ENCODE measurements at regions not wholly inside any gene's neighbourhood (a gene's known extent, or its start where the extent isn't known, plus 50 kb on each side); places are given as distances from the start of the nearest gene placed in this dataset.

DNA sequence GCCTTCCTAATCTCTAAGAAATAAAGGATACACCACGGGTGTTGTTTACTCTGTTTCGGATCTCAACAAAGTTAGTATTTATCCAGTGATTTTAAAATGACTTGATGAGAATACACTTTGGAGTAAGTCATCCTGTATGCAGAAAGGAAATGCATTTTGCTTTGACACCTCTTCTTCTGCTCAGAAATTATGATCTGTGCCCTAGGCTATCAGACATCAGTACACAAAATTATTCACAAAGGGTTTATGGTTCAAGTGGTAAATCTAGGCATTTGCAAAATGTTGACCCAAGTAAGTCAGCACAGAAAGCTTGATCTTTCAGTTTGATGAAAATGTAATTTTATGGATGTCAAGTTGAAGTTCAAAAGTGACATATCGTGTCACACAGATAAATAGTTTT, 248.5 kb downstream of the ATP23 start:
- Histone ChIP-seq H3K4me1 (ENCODE audit: insufficient read depth, low read length) (no peaks in the 10 kb centered on the region), H2AFZ (ENCODE audit: low read depth, low read length) (no peak overlapping the region), H3K4me3 (ENCODE audit: low read length) (no peak overlapping the region), H3K27me3 (ENCODE audit: insufficient read depth, low read length) (no peaks in the 10 kb centered on the region), H3K36me3 (ENCODE audit: insufficient read depth, low read length) (no peaks in the 10 kb centered on the region), H3K9me3 (ENCODE audit: low read length) (no peaks in the 10 kb centered on the region)

DNA sequence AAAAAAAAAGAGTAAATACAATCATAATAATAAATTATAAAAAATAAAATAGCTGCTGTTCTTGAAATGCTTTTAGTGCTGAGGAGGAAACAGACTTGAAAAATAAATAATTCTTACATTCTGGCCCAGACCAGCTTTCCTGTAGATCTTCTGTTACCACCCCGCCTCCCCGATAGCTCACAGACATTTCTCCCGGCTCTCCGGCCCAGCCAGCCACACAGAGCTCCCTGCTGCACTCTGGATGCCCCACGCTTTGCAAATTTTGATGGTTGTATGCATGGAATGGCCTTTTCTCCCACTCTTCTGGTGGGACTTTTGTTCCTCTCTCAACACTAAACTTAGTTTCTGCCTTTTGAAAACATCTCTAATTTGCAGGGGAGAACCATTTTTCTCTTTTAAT, 249.3 kb downstream of the ATP23 start:
- no peaks in the 10 kb centered on the region for H3K9me3 ChIP-seq (ENCODE audit: low read length)
- no peaks in the 10 kb centered on the region for H3K4me1 ChIP-seq (ENCODE audit: insufficient read depth, low read length)
- H3K4me3 ChIP-seq (ENCODE audit: low read length), result no peak overlapping the region
- no peaks in the 10 kb centered on the region for H3K36me3 ChIP-seq (ENCODE audit: insufficient read depth, low read length)
- H2AFZ ChIP-seq (ENCODE audit: low read depth, low read length), result no peak overlapping the region
- H3K27me3 ChIP-seq (ENCODE audit: insufficient read depth, low read length), result no peaks in the 10 kb centered on the region

DNA sequence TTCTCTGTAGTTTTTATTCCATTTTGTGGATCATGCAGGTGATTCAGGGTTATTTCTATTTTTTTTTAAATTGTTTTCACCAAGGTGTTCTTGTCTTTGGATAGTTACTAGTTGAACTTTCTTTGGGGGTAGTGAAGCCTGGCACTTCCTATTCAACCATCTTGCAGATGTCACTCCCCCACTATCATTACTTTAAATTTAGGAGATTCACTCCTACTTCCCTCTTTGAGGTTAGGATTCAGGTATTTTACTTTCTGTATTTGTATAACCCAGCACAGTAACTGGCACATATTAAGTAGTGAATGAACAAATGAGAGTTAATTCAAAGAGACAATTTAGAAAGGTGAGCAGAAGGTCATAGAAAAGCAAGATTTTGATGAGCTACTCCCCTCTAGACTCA, 255.6 kb downstream of the ATP23 start:
- Histone ChIP-seq H3K36me3 (ENCODE audit: insufficient read depth, low read length) (no peaks in the 10 kb centered on the region), H3K9me3 (ENCODE audit: low read length) (no peaks in the 10 kb centered on the region), H3K4me3 (ENCODE audit: low read length) (no peak overlapping the region), H3K4me1 (ENCODE audit: insufficient read depth, low read length) (no peaks in the 10 kb centered on the region), H3K27me3 (ENCODE audit: insufficient read depth, low read length) (no peaks in the 10 kb centered on the region), H2AFZ (ENCODE audit: low read depth, low read length) (no peak overlapping the region)

DNA sequence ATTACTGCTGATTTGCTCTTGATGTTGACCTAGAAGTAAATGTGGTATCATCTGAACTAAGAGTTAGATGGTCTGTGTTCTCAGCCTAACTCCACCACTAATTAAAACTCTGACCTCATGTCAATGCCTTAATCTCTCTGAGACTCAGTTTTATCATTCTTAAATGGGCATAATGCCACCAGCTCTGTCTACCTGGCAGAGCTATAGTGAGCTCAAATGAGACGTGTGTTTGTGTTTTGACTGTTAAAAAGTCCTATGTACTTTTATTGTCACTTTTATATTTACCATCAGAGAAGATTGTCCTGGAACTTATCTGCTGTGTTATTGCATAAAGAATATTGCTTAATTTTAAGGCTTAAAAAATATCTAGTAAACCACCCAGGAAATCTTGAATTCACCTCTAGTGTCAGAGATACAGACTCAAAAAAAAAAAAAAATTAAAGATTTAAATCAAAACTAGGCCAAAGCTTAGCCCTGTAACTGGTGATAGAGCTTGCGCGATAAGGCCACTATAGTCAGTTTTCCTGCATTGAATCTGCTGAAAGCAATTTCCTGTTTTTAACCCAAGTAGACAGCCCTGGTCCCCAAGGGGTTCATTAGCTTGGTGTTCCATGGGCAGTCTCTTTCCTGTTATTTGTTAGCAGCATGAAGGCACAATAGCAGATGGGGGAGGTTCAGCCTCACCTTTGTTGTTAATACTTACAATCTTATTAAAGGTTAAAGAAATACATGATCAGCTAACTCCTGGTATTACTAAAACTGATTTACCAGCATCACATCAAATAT, 261.8 kb downstream of the ATP23 start:
- Histone ChIP-seq H2AFZ (ENCODE audit: low read depth, low read length) (no peak overlapping the region), H3K4me1 (ENCODE audit: insufficient read depth, low read length) (no peaks in the 10 kb centered on the region), H3K4me3 (ENCODE audit: low read length) (no peak overlapping the region), H3K36me3 (ENCODE audit: insufficient read depth, low read length) (no peaks in the 10 kb centered on the region), H3K27me3 (ENCODE audit: insufficient read depth, low read length) (no peaks in the 10 kb centered on the region), H3K9me3 (ENCODE audit: low read length) (no peaks in the 10 kb centered on the region)

DNA sequence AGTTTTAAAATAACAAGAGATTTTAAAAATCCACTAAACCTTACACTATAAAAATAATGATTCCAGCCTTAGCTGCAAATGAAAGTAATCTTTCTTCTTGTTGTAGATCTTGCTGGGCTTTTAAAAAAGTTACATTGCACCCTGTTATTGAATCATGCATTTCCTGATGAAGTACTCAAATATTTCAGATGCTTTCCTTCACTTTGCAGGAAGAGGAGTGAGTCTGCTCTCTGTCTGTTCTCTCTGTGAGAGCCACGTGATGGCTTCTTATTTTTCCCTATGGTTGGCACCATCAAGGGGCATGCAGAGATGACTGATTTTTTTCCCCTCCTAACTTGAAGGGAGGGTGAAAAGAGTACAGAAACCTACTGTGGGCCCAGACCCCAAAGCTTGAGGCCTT, 262.7 kb downstream of the ATP23 start:
- H3K36me3 ChIP-seq (ENCODE audit: insufficient read depth, low read length), result no peaks in the 10 kb centered on the region
- H2AFZ ChIP-seq (ENCODE audit: low read depth, low read length), result no peak overlapping the region
- H3K9me3 ChIP-seq (ENCODE audit: low read length), result no peaks in the 10 kb centered on the region
- no peaks in the 10 kb centered on the region for H3K27me3 ChIP-seq (ENCODE audit: insufficient read depth, low read length)
- no peaks in the 10 kb centered on the region for H3K4me1 ChIP-seq (ENCODE audit: insufficient read depth, low read length)
- H3K4me3 ChIP-seq (ENCODE audit: low read length), result no peak overlapping the region

DNA sequence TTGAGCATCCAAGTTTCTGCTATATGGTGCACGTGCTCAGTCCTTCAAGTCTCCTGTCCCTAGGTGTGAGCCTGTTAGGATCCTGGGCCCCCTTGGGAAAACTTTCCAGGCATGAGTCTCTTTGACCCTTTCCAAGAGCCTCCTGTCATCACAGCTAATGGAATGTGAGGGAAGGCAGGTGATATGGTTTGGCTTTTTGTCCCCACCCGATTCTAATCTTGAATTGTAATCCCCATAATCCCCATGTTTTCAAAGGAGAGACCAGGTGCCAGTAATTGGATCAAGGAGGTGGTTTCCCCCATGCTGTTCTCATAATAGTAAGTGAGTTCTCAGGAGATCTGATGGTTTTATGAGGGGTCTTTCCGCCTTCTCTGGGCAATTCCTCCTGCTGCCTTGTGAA, 265.5 kb downstream of the ATP23 start:
- H3K27me3 ChIP-seq (ENCODE audit: insufficient read depth, low read length), result no peaks in the 10 kb centered on the region
- H3K36me3 ChIP-seq (ENCODE audit: insufficient read depth, low read length), result no peaks in the 10 kb centered on the region
- no peak overlapping the region for H3K4me3 ChIP-seq (ENCODE audit: low read length)
- H2AFZ ChIP-seq (ENCODE audit: low read depth, low read length), result no peak overlapping the region
- H3K4me1 ChIP-seq (ENCODE audit: insufficient read depth, low read length), result no peaks in the 10 kb centered on the region
- H3K9me3 ChIP-seq (ENCODE audit: low read length), result no peaks in the 10 kb centered on the region

DNA sequence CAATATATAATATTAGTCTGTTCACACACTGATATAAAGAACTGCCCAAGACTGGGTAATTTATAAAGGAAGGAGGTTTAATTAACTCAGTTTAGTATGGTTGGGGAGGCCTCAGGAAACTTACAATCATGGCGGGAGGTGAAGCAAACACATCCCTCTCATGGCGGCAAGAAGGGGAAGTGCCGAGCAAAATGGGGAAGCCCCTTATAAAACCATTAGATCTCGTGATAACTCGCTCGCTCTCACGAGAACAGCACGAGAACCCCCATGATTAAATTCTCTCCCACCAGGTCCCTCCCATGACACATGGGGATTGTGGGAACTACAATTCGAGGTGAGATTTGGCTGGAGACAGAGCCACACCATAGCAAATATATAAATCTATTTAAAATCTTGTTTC, 269.8 kb downstream of the ATP23 start:
- no peaks in the 10 kb centered on the region for H3K36me3 ChIP-seq (ENCODE audit: insufficient read depth, low read length)
- no peak overlapping the region for H3K4me3 ChIP-seq (ENCODE audit: low read length)
- no peaks in the 10 kb centered on the region for H3K4me1 ChIP-seq (ENCODE audit: insufficient read depth, low read length)
- no peak overlapping the region for H2AFZ ChIP-seq (ENCODE audit: low read depth, low read length)
- no peaks in the 10 kb centered on the region for H3K27me3 ChIP-seq (ENCODE audit: insufficient read depth, low read length)
- H3K9me3 ChIP-seq (ENCODE audit: low read length), result no peaks in the 10 kb centered on the region

DNA sequence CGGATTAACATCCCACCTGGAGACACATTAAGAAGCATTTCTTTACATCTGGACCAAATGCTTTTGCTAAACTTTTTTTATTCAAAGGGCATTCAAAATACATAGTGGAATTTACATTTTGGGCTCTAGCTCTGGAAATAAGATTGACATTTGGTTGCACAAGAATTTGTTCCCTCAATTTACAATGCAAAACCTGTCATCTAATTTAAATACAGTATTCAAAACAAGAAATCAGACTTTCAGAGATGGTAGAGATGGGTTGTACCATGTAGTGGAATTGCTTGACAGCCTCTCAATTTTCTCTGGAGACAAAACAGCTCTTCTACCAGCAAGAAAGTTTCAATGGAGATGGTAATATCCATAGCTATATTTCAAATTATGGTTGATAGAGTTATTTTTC, 275.8 kb downstream of the ATP23 start:
- no peak overlapping the region for H3K4me3 ChIP-seq (ENCODE audit: low read length)
- no peaks in the 10 kb centered on the region for H3K27me3 ChIP-seq (ENCODE audit: insufficient read depth, low read length)
- H3K36me3 ChIP-seq (ENCODE audit: insufficient read depth, low read length), result no peaks in the 10 kb centered on the region
- no peaks in the 10 kb centered on the region for H3K9me3 ChIP-seq (ENCODE audit: low read length)
- H2AFZ ChIP-seq (ENCODE audit: low read depth, low read length), result no peak overlapping the region
- H3K4me1 ChIP-seq (ENCODE audit: insufficient read depth, low read length), result no peaks in the 10 kb centered on the region

DNA sequence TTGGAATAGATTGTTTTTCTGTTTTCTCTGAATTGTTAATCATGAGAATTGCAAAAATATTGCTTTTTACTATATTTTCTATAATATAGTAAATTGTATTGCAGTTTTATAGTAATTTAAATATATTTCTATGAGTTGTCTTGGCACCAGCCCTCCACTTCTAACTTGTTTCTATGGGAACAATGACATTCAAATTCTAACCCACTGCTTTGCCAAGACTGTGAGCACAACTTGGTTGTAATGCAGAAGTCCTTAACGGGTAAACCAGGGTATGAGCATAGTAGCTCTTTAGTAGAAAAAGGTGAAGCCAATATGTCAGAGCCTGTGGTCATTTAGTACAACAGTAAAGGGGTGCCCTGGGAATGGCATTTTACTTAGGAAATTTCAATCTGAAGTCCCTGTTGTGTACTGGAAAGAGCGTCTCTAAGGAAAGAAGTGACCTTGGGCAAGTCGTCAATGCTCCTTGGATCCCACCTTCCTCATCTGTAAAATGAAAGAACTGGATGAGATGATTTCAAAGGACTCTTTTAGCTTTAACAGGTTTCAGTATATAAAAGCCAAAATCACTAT, 283.3 kb downstream of the ATP23 start:
- no peaks in the 10 kb centered on the region for H3K27me3 ChIP-seq (ENCODE audit: insufficient read depth, low read length)
- no peak overlapping the region for H2AFZ ChIP-seq (ENCODE audit: low read depth, low read length)
- no peaks in the 10 kb centered on the region for H3K36me3 ChIP-seq (ENCODE audit: insufficient read depth, low read length)
- H3K4me3 ChIP-seq (ENCODE audit: low read length), result no peak overlapping the region
- H3K9me3 ChIP-seq (ENCODE audit: low read length), result no peaks in the 10 kb centered on the region
- H3K4me1 ChIP-seq (ENCODE audit: insufficient read depth, low read length), result no peaks in the 10 kb centered on the region

DNA sequence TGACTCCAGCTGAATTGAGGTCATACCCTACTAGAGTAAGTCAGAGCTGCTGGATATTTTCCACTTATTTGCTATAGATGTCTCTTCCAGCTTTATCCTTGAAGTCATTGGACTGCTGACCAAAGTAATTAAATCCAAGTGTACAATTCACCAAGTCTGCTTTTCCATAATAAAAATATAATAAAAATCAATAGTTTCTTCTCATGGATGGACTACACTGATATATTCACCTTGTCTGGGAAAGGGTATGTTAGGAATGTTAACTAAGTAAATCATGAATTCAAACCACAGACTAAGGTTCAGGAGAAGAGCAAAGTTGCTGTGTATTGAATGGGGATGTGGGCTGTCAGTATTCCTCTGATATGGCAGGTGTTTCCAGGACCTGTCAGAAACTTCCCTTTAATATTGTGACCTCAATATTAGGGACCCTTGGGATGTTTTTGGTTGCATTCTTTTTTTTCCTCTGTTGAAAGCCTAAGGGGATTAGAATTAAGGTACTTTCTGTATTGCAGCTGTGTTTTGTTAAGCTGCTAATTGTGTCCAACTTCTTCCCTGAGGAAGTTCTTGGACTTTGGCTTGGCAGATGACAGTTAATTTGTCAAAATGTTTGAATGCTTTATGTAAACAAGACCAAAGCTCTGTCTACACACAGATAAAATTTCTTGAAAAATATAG, 284.0 kb downstream of the ATP23 start:
- no peak overlapping the region for H3K4me3 ChIP-seq (ENCODE audit: low read length)
- H3K4me1 ChIP-seq (ENCODE audit: insufficient read depth, low read length), result no peaks in the 10 kb centered on the region
- no peak overlapping the region for H2AFZ ChIP-seq (ENCODE audit: low read depth, low read length)
- no peaks in the 10 kb centered on the region for H3K9me3 ChIP-seq (ENCODE audit: low read length)
- no peaks in the 10 kb centered on the region for H3K36me3 ChIP-seq (ENCODE audit: insufficient read depth, low read length)
- no peaks in the 10 kb centered on the region for H3K27me3 ChIP-seq (ENCODE audit: insufficient read depth, low read length)

DNA sequence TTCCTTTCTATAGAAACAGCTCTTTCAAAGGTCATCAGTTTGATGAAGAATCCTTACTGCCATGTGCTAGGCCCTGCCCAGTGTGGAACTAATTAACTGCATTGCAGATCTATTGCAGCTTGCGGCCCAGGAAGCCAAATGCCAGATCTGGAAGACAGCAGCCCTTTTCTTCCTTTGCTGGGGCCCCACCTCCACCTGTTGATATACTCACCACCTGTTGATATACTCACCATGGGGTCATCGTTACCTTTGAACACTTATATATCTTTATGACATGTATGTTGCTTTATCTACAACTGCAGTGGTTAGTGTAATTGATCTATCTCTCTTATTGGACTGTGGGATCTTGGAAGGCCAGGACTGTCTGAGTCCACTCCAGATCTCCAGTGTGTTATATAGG, 292.5 kb downstream of the ATP23 start:
- no peaks in the 10 kb centered on the region for H3K9me3 ChIP-seq (ENCODE audit: low read length)
- no peaks in the 10 kb centered on the region for H3K36me3 ChIP-seq (ENCODE audit: insufficient read depth, low read length)
- H3K4me3 ChIP-seq (ENCODE audit: low read length), result no peak overlapping the region
- no peaks in the 10 kb centered on the region for H3K27me3 ChIP-seq (ENCODE audit: insufficient read depth, low read length)
- no peaks in the 10 kb centered on the region for H3K4me1 ChIP-seq (ENCODE audit: insufficient read depth, low read length)
- no peak overlapping the region for H2AFZ ChIP-seq (ENCODE audit: low read depth, low read length)

DNA sequence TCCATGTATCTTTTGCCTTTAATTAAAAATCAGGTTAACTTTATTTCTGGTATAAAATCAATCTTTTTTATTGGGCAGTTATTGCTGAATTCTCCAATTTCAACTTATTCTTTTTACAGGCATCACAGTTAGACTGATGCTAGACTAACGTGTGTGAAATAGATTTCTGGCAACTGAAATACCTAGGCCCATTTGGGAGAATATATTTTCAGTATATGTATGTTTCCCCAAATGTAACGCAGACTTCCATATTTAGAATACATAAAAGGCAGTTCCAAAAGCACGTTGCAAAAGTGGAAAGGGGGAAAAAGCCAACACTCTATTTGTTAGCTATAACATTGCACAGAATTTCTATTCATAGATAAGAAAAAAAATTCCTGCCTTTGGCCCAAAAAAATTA, 297.0 kb downstream of the ATP23 start:
- H3K36me3 ChIP-seq (ENCODE audit: insufficient read depth, low read length), result no peaks in the 10 kb centered on the region
- no peaks in the 10 kb centered on the region for H3K4me1 ChIP-seq (ENCODE audit: insufficient read depth, low read length)
- H3K9me3 ChIP-seq (ENCODE audit: low read length), result no peaks in the 10 kb centered on the region
- no peak overlapping the region for H2AFZ ChIP-seq (ENCODE audit: low read depth, low read length)
- no peaks in the 10 kb centered on the region for H3K27me3 ChIP-seq (ENCODE audit: insufficient read depth, low read length)
- H3K4me3 ChIP-seq (ENCODE audit: low read length), result no peak overlapping the region

DNA sequence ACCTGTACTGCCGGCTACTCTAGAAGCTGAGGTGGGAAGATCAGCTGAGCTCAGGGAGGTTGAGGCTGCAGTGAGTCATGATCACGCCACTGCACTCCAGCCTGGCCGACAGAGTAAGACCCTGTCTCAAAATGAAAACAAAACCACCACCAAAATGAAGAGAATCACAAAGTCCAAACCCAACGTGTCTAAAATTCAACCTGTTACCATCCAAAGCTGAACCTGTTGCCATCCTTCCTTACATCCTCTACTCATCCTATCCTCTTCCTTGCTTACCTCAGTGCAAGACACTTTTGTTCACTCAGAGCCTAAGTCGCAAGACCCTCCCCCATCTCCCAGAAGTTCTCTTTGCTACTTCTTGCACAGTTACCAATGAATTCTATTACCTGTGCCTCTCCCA, 299.7 kb downstream of the ATP23 start:
- Histone ChIP-seq H3K36me3 (ENCODE audit: insufficient read depth, low read length) (no peaks in the 10 kb centered on the region), H3K27me3 (ENCODE audit: insufficient read depth, low read length) (no peaks in the 10 kb centered on the region), H3K4me1 (ENCODE audit: insufficient read depth, low read length) (no peaks in the 10 kb centered on the region), H3K9me3 (ENCODE audit: low read length) (no peaks in the 10 kb centered on the region), H2AFZ (ENCODE audit: low read depth, low read length) (no peak overlapping the region), H3K4me3 (ENCODE audit: low read length) (no peak overlapping the region)

Measured in neuron (in vitro differentiated cells).